NK-92 treated with Interleukin-12 subunit alpha and Interleukin-12 subunit beta, amount 100 ng/mL, for 24 hours (cell line): ENCODE measurements at regions not wholly inside any gene's neighbourhood (a gene's known extent, or its start where the extent isn't known, plus 50 kb on each side); places are given as distances from the start of the nearest gene placed in this dataset.

Experiments used
- DNase-seq: peaks from one replicate; lab custom pipeline; 2025; lab: John Stamatoyannopoulos, UW

GRCh38 chr2:120567128-120567527, 168.5 kb upstream of the GLI2 start:
- DNase-seq = no peak

GRCh38 chr2:120568089-120568974, 167.3 kb upstream of the GLI2 start:
- no peak for DNase-seq

GRCh38 chr2:120568975-120569268, 166.7 kb upstream of the GLI2 start:
- no peak for DNase-seq

- DNase-seq = no peak
Measured at GRCh38 chr2:120570001-120570400, 165.7 kb upstream of the GLI2 start.

- DNase-seq = no peak
Measured at GRCh38 chr2:120570546-120570945, 165.1 kb upstream of the GLI2 start.

GRCh38 chr2:120571015-120571728, 164.5 kb upstream of the GLI2 start:
- DNase-seq = no peak

GRCh38 chr2:120572226-120572625, 163.4 kb upstream of the GLI2 start:
- DNase-seq = no peak

- DNase-seq = no peak
Measured at GRCh38 chr2:120574620-120575019, 161.0 kb upstream of the GLI2 start.

- DNase-seq = no peak
Measured at GRCh38 chr2:120575966-120576365, 159.7 kb upstream of the GLI2 start.

- no peak for DNase-seq
Measured at GRCh38 chr2:120576509-120577474, 158.9 kb upstream of the GLI2 start.

- DNase-seq = no peak
Measured at GRCh38 chr2:120577721-120578295, 157.9 kb upstream of the GLI2 start.

- DNase-seq = no peak
Measured at GRCh38 chr2:120578576-120579352, 156.9 kb upstream of the GLI2 start.

GRCh38 chr2:120579916-120580685, 155.6 kb upstream of the GLI2 start:
- no peak for DNase-seq

- no peak for DNase-seq
Measured at GRCh38 chr2:120580709-120581108, 155.0 kb upstream of the GLI2 start.

- no peak for DNase-seq
Measured at GRCh38 chr2:120583121-120583520, 152.5 kb upstream of the GLI2 start.

GRCh38 chr2:120583851-120584570, 151.7 kb upstream of the GLI2 start:
- no peak for DNase-seq

- no peak for DNase-seq
Measured at GRCh38 chr2:120586507-120587278, 149.0 kb upstream of the GLI2 start.

- no peak for DNase-seq
Measured at GRCh38 chr2:120587279-120587996, 148.2 kb upstream of the GLI2 start.
